HG03354 (cell line): ENCODE measurements at regions not wholly inside any gene's neighbourhood (a gene's known extent, or its start where the extent isn't known, plus 50 kb on each side); places are given as distances from the start of the nearest gene placed in this dataset.

Source experiments
- ATAC-seq: cut with Tn5 transposase; IDR thresholded peaks from one replicate; pipeline ENCODE4 v1.9.1; 2021; ENCODE audit warnings: mild to moderate bottlenecking; ENCODE audit not compliant: unreplicated experiment, poor library complexity, severe bottlenecking

DNA sequence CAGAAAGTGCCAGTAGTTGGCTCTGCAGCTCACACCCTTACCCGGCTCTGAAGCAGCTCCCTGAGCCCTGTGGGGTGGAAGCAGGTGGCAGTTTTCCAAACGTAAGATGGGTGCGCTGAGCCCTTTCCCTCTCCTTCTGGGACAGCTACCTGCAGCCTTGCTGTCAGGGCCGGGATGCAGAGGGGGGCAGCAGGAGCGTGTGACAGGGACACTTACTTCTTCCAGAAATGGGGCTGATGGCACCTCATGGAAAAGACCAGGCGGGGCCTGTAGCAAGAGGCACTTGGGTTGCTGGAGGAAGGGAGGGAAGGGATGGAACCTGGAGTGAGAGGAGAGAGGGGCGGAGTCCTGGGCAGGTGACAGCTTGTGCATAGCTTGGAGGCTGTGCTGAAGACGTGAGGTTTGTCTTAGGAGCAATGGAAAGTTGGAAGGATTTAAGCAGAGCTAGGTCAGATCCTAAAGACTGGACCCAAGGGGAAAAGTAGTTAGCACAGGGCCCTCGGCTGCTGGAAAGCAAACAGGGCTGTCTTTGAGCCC, 216.8 kb upstream of the RPL38 start:
- no peak for ATAC-seq

GRCh38 chr17:73987395-73987794, 216.1 kb upstream of the RPL38 start:
- no peak for ATAC-seq

DNA sequence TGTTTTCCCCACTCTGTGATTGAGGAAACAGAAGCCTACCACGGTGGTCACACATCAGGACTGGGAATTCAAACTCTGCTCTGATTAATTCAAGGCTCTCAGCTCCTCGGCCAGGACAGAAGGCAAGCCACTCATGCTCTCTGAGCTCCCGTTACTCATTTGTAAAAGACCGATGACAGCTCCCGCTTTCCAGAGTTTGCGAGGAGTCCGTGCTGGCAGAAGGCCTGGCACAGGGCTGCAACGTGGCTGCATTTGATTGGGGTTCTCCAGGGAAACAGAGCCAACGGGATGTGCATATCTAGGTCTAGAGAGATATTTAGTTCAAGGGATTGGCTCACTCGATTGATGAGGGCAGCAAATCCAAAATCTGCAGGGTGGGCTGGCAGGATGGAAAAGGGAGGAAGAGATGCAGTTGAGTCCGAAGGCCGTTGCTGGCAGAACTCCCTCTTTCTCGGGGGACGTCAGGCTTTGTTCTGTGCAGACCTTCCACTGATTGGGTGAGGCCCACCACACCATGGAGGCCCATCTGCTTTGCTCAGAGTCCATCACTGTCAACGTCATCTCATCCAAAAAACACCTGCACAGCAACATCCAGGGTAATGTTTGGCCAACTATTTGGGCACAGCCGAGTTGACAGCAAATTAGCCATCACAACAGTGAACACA, 215.5 kb upstream of the RPL38 start:
- ATAC-seq: no peak

DNA sequence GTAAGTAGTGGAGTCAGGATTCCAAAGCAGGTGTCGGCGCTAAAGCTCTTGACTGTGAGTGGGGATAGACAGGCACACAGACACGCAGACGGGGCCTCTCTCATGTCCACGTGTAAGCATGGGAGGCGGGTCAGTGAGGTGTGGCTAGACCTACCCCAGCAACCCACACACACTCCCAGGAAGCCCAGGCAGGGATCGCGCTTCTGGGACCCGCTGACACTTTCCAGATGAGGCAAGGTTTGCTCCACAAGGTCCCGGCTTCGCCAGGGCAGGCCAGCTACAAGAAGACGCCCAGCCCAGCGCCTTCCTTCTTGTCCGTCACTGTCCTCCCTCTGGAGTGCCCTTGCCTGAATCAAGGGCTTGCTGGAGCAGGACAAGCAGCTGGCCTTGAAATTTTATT, 213.8 kb upstream of the RPL38 start:
- no peak for ATAC-seq

- ATAC-seq: no peak
Observed at GRCh38 chr17:73990290-73990689, 213.2 kb upstream of the RPL38 start.

- ATAC-seq: no peak
Observed at GRCh38 chr17:73991260-73991659, 212.2 kb upstream of the RPL38 start.

GRCh38 chr17:73994946-73995345, 208.5 kb upstream of the RPL38 start:
- ATAC-seq: no peak

- no peak for ATAC-seq
Observed at GRCh38 chr17:73997059-73997458, 206.4 kb upstream of the RPL38 start.

GRCh38 chr17:73998249-73998648, 205.2 kb upstream of the RPL38 start:
- no peak for ATAC-seq

DNA sequence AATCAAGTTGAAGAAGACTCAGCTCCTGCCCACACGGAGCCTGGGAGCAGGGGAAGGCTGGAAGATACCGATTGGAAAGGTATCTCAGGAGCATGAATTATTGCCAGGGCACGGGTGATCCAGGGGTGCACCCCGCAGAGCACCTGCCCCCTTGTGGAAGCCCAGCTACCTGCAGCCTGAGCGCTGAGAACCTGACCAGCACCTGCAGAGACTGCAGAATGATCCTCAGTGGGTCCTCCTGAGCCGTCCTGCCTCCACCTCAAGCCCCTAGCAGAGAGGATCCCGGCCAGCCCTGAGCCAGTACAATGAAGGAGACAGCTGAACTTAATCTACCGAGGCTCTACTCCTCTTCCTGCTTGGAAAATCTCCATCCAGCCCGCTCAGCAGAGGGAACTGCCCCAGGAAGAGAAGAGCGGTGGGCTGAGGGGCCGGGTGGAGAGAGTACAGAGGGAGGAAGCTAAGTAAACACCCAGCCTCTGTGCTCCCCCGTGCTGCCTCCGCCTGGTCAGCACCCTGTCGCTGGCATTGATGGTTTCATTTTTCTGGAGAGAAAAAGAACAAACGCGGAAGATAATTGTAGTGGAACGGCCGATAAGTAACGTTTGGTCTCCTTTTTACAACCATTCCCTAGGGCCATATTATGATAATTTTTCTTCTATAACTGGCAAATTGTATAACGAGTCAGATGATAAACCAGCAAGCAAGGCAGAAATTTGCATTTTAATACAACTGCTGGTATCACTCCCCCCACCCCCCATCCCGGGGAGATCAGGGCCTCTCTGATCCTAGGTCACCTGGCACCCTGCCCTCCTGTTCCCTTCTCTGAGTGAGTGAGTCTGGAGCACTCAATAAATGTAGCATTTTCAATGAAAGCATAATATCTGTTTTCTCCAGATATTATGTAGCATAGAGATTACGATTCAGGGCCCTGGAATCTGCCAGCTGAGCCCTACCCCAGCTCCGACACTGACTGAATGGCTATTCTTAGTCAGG, 204.5 kb upstream of the RPL38 start:
- ATAC-seq: peak; percentile 71

DNA sequence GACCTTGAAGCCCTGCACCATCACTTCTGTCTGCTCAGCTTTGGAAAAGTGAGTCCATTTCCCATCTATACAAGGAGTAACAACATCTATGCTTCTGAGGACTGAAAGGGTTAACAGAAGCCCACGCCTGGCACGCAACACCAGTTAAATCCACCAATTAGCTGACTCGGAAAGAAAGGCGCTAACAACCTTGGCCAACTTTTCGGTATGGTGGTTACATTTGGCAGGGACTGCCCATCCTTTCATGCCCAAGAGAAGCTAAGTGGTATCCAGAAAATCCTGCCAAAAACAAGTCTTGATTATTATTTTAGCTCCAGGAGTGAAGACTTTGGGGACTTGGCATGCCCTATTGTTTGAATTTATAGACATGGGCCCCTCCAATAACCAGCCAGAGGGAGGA, 202.3 kb upstream of the RPL38 start:
- no peak for ATAC-seq

GRCh38 chr17:74002241-74002640, 201.2 kb upstream of the RPL38 start:
- ATAC-seq: no peak

- no peak for ATAC-seq
Observed at GRCh38 chr17:74004056-74004455, 199.4 kb upstream of the RPL38 start.

GRCh38 chr17:74005790-74006189, 197.7 kb upstream of the RPL38 start:
- ATAC-seq: no peak

GRCh38 chr17:74006371-74006770, 197.1 kb upstream of the RPL38 start:
- ATAC-seq: no peak

GRCh38 chr17:74008196-74008595, 195.3 kb upstream of the RPL38 start:
- no peak for ATAC-seq

- ATAC-seq: no peak
Observed at GRCh38 chr17:74009056-74009625, 194.3 kb upstream of the RPL38 start.

GRCh38 chr17:74010903-74011302, 192.6 kb upstream of the RPL38 start:
- no peak for ATAC-seq

GRCh38 chr17:74011966-74012365, 191.5 kb upstream of the RPL38 start:
- no peak for ATAC-seq

DNA sequence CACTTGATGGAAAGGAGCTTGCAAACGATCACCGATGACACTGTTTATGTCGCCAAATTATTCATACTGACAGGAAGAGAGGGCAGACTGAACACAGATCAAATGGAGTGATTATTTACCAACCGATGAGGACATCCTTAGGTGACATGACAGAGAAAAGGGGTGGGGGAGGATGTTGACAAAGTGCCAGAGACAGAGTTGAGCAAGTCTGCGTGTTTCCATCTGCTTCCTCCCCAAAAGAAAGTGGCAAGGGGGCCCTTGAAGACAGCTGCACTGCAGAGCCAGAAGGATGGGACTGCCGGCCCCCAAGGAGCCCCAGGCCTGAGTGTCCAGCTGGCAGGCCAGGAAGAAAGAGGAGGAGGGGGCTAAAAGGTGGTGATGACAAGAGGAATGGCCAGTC, 191.0 kb upstream of the RPL38 start:
- ATAC-seq: no peak
